GM21381 (cell line): ENCODE measurements at regions not wholly inside any gene's neighbourhood (a gene's known extent, or its start where the extent isn't known, plus 50 kb on each side); places are given as distances from the start of the nearest gene placed in this dataset.

Source experiments
- ATAC-seq: cut with Tn5 transposase; IDR thresholded peaks from one replicate; pipeline ENCODE4 v1.9.1; 2021; ENCODE audit warnings: mild to moderate bottlenecking, moderate library complexity; ENCODE audit not compliant: unreplicated experiment

DNA sequence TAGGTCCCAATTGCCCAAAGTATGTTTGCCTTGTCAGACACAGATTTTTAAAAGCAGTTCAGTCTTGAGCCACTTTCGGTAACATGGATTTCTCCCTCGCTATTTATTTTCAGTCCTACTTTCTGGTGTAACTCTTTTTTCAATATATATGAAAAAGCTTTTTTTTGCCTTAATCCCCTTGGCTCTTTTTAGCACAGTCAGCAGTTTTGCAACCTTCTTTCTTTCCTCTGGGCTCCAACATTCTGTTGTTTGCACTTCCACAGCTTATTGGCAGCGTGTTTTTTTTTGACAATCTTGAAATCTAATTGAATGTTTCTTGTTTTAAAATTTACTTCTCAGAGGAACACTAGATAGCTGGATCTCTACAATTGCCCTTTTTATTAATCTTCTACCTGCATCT, 429.3 kb upstream of the NBEA start:
- ATAC-seq, result no peak

DNA sequence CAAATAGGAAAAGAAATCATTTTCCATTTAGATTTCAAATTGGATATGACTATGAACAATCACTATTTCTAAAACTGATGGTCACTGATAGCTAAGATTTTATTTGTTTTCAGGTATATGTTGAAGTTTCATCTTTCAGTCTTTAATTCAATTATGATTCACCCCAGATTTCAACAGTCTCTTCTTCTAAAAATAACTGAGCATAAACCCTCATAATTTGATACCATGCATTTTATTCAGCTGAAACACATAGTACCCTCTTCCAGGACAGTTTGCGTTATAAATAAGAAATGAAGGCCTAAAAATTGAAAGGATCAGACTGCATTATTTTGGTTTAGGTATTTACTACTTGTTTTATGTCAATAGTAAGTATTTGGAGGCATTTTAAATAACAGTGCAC, 428.5 kb upstream of the NBEA start:
- no peak for ATAC-seq

DNA sequence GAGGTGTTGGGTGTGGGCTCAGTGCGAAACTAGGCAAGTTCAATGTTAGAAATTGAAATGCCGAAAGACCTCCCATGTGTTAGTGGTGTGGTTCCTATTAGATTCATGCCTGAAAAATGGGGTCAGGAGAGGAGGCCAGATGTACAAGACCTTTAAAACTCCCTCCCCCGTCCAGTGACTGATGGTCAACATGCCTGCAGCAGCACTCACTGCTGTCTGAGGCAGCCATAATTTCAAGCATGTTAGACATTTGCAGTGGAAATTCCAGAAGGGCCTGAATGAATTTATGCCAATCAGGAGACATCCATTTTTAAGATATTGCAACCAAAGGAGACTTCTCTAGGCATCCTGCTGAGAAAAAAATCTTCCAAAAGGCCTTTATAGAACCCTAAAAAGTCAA, 426.9 kb upstream of the NBEA start:
- no peak for ATAC-seq

DNA sequence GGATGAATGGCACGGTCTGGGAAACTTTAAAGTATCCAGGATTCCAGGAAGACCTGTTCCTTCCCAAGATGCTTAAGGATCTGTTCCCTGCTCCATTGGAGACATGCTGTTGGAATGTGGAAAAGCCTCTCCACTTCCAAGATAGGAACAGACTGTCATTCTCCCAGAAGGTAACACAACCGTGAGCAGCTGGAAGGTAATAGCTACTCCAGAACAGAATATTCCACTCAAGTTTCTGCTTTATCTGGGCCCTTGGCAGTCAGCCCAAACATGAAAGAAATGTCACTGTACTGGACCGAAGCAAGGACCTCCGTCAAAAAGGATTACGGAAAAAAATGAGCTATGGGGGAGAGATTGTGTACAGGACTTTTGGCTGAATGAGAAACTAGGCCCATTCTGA, 420.9 kb upstream of the NBEA start:
- no peak for ATAC-seq

DNA sequence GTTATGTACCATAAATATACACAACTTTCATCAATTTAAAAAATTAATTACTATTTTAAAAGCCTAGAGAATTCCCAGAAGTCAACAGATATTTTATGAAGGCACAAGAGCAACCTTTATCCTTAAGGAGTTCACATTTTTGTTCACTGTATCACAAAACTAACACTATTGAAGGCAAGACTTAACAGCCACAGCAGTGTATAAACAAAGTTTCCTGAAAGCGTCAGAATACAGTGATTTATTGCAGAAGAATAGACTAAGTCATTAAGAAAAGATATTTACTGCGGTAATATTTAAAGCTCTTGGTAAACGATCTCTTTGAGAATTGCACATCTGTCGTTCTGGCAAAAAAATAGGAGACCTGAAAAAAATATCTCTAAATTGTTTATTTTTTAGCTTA, 419.3 kb upstream of the NBEA start:
- ATAC-seq, result no peak

DNA sequence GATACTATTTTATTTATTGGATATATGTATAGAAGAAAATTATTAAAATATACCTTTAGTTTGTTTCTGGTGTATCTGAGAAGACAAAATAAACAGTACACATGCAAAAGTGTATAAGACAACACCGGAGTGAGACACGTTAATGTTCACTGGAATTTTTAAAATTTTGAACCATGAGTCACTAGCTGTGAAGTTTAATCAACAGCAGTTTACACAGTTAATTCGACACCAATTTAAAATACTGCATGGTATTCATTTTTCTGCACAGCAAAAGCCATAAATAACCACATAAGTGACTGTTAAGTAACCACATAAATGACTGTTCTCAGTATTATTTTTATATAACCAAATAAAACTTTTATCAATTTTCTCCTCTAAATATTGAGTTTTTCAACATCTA, 418.7 kb upstream of the NBEA start:
- ATAC-seq, result no peak

DNA sequence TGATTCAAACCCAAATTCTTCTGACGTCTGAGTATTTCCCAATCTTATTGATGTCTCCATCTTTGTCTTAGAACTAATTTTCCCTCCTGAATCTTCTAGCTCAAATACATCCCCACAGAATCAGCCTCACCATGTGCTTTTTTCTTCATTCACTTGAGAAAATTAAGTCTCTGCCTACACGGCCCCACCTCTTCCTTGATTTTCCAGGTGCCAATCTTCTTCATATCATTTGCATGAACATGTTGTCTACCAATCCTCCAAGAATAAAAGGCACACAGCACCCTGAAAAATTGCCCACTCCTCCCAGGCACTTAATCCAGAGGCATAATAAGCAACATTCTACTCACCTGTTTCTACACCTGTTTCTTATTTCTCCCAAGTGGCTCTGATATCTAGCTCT, 408.1 kb upstream of the NBEA start:
- ATAC-seq, result no peak

DNA sequence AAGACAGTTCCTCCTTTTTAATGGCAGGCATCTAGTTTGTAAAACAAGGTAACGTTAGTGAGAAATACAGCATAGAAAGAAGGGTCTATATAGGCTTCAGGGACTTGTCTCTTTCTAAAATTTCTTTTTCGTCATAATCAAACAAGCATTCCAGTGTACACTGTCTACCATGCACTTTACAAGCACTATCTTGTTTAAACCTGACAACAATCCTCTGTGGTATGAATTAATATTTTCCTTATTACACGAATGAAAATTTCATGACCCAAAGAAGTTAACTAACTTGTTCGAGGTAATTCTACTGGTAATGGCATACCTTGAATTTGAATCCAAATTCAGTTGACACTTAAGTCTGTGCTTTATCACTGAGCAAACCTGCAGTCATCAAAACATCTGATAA, 399.7 kb upstream of the NBEA start:
- no peak for ATAC-seq

DNA sequence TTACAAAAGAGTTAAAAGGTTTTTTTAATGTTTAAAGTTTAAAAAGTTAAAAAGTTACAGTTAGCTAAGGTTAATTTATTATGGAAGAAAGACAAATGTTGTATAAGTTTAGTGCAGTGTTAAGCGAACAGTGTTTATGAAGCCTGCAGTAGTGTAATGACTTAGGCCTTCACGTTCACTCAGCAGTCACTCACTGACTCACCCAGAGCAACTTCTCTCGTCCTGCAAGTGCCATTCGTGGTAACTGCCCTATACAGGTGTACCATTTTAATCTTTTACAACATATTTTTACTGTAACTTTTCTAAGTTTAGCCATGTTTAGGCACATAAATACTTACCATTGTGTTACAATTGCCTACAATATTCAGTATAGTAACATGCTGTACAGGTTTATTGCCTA, 398.2 kb upstream of the NBEA start:
- no peak for ATAC-seq

DNA sequence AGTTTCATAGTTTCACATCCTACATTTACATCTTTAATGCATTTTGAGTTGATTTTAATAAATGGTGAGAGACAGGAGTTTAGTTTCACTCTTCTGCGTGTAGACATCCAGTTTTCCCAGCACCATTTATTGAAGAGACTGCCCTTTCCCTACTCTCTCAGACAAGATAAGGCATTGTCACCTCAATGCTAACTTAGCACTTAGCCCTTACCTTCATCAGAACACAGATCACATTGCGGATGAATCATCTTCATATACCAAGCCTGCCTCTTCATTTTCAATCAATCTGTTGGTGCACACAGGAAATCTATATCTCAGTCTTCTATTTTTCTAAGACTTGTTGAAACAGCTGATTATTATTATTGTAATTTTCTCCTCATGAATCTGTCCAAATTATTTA, 396.6 kb upstream of the NBEA start:
- no peak for ATAC-seq

DNA sequence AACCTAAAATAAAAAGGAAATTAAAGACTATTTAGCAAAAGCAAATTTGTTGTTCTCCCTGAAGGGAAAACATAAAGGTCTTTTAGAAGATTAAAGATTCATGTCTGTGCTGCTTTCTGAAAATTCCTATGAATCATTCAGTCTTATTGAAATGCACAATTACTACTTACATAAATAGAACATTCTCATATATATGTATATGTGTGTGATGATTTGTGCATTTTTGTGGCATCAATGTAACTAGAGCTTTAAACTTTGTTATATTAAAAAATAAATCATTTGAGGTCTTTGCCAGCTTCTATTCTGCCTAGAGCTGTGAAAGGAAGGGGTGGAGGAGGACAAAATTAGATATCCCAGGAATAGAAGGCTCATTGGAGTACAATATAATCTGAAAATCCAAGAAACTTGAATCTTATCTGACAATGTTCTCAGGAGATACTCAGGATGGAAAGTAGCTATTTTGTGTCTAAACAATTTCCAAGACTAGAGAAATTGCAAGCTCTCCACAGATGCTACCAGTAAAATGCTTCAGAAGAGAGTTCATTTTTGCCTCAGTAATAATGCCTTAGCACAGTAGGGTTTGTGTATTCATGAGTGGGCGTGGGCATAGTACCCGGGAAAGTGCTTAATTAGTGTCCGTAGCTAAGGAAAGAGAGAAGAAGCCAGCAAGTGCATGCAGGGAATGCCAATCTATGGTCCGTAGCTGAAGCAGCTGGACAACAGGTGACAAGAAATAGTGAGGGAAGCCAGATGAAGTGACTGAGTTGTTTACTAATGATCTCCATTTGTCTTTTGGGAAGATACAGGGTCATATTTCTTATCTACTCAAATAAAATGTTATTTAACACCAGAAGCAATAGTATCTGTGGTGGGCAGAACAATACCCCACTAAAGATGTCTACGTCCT, 395.5 kb upstream of the NBEA start:
- no peak for ATAC-seq

DNA sequence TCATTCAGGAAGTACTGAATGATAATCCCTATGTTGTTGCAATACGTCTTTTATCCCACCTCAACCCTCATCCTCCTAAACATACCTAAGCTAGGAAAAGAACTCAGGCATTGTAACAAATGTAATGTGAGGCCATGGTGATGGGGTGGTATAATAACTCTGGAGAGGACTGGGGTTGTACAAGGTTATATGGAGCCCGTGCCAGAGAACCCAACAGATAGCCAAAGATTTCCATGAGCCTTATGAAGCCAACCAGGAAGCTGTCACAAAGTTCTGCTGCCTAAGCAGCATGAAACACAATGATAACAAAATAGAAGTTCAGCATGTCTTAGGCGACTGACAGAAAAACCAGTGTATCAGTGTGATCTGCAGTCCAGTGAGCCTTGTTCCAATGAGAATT, 394.1 kb upstream of the NBEA start:
- ATAC-seq, result no peak

DNA sequence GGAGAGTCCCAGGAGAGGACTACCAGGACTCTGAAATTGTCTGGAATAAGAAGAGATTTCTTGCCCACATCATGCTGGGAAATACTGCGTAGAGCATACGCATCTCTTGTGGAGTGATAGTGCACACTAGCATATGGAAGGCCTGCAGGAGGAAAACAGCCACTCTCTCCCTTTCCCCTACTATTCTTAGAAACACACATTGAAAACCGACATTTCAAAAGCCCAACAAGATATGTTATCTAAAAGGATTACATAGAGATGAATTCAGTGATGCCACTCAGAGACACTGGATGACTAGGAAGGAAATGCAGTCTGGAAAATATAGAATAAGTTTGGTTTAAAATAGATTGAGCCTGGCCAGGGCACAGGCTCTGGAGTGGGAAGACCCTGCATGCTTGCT, 388.7 kb upstream of the NBEA start:
- no peak for ATAC-seq

DNA sequence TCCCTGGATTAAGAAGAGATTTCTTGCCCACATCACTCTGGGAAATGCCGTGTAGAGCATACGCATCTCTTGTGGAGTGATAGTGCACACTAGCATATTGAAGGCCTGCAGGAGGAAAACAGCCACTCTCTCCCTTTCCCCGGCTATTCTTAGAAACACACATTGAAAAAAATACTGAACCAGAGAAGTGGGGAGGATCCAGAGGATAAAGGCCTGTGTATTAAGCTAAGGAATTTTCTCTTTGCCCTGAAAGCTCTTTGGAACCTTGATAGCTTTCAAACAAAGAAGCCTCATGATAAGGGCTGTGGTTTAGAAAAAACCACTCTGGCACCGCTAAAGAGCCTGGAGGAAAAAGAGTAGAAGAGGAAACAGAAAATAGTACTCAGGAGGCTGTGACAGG, 386.1 kb upstream of the NBEA start:
- no peak for ATAC-seq

DNA sequence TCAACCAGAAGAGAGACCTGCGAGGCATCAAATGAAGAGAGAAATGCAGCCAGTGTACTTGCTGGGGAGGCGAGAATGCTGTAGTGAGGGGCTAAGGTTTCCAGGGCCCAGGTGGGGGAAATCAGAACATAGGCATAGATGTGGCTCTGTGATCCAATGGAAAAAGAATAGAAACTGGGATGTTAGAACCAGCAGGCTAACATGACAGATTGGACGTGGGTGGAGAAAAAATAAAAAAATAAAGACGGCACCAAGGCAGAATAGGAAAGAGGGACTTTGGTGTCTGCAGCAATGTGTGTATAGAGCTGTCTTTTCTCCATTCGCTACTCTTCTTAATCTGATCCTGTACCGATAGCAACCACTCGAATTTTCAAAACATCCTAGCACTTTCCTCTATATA, 381.0 kb upstream of the NBEA start:
- no peak for ATAC-seq

DNA sequence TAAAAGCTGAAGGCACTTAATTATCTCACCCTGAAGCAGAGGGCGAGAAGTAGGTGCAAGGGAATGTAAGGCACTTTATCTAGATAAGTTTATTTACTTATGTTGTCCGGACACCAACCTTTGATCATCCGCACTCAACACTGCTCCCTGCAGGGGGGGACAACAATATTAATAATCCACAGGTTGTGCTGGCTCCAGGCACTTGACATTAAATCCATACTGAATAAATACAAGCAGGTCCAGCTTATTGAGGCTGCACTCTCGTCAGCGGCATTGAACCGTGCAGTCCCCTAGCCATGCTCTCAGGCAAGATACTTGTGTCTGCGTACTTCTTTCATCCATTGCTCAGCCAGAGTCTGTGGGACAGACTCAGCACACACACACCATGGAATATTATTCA, 374.5 kb upstream of the NBEA start:
- no peak for ATAC-seq

DNA sequence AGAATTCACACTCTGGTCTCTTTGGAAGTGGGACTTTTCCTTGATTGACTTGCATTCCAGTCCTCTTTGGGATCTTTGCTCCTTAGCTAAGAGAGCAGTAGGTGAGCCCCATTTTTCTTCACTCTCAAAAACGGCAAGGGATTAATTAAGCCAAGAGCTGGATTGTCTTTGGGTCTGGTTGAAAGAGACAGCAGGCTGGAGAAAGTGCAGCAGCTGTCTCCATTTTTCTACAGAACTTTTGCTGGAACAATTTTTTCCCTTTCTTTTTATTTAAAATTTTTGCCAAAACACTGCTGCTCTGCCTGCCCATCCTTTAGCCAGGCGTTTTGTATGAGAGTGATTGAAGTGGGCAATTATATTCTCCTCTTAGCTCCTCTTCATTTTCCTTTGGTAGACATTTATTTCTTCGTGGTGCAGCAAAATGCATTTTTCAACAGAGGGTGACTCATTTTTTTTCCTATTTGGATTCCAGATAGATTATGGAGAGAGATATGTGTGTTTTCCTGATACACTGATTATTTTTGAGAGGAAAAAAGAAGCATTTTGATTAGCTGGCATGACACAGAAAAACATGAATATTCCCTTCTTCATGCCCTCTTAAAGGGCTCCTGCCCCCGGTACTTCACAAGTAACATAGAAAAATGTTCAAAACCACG, 371.2 kb upstream of the NBEA start:
- no peak for ATAC-seq

DNA sequence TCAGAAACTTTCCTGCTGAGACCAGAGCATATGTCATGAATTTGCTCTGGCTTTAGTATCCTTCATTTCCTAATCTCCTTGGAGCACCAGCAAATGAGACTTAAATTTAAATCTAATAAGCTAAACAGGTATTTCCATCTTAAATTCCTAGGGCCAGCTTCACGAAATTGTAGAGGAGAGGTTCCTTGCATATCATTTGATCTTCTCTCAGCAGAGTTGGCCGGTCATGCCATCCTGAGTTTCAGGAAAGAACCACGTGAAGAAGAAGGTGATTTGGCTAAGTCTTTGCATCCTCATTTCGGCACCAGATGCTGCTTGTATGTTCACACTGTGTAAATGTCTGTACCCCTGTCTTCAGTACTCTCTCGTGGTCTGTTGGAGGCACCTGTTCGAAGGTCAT, 370.4 kb upstream of the NBEA start:
- no peak for ATAC-seq

DNA sequence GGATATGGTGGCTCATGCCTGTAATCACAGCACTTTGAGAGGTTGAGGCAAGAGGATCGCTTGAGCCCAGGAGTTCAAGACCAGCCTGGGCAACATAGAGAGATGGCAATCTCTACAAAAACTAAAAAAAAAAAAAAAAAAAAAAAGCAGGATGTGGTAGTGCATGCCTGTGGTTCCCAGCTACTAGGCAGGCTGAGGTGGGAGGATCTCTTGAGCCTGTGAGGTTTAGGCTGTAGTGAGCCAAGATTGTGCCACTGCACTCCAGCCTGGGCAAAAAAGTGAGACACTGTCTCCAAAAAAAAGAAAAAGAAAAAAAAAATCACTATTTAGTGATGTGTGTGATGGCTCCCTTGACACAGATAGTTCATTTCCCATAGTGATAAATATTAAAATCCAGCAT, 365.0 kb upstream of the NBEA start:
- ATAC-seq, result no peak

DNA sequence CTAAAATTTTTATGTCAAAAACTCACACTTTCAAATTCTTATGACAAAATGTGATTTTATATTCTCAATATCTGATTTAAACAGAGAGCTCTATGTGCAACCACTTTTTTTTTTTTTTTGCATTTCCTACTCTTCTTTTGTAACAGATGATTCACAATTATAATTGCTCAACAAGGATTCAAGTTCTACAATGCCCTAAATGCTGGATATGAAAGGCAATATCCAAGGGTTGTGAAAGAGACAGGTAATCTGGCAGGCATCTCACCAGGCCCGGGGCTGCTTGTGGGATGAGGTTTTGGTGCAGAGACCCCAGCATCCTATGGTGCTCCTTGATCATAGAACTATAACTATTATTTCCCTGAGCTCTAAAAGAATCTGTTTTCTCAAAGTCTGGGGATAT, 363.6 kb upstream of the NBEA start:
- no peak for ATAC-seq

DNA sequence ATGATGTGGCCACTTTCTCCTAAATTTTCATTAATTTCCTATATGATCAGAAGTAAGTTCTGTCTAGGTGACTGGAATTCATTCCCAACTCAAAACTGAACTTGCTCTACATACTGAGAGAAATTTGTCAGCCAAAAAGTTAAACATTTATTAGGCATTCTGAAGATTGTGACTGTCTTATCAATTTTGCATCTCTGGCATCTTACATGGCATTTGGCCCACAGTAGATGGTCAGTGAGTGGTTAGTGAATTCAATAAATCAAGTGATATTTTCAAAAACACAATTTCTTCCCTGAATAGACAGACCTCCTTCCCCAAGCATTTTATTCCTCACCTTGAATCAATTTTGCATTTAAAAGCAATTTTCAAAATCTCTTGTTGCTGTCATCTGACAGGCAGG, 363.2 kb upstream of the NBEA start:
- ATAC-seq, result no peak

DNA sequence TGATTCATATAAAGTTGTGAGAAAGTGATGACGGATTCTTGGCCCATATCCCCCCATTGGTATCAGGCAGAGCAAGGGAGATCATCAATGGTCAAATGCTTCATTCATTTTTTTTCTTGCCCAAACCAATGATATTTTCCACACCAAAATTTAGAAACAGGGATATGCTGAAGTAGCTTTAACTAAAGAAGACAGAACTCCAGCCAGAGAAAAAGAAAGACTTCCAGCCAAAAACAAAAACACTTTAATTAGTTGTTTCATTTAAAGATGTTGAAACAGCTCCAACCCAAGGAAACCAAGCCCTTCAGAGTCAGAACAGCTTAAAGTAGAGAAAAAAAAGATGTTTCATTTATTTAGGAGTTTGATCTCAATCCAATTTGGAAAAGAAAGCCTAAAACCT, 358.9 kb upstream of the NBEA start:
- ATAC-seq, result no peak

DNA sequence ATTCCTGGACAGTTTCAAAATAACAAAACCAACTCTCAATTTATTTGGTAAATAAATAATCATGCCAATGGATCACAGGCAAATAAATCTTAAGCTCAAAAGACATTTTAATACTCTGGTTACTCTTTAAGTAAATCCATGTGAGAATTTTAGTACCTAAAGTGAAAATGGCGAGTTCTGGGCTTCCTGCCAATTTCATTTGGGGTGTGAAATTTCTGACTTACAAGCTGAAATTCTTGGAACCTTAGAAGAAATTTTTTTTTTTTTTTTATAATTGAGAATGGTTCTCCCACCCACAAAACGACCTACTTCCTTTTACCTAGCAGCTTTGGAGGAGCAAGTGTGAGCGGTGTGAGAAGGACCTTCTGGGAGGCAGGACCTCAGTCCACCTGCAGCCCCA, 354.5 kb upstream of the NBEA start:
- no peak for ATAC-seq
